ENCODE measurements at regions not wholly inside any gene's neighbourhood (a gene's known extent, or its start where the extent isn't known, plus 50 kb on each side); places are given as distances from the start of the nearest gene placed in this dataset.
"Not testable (repeated sequence)": the region's sequence is repeated elsewhere in the genome, so short reads cannot be mapped to it uniquely, and the experiment has no call there.

DNA sequence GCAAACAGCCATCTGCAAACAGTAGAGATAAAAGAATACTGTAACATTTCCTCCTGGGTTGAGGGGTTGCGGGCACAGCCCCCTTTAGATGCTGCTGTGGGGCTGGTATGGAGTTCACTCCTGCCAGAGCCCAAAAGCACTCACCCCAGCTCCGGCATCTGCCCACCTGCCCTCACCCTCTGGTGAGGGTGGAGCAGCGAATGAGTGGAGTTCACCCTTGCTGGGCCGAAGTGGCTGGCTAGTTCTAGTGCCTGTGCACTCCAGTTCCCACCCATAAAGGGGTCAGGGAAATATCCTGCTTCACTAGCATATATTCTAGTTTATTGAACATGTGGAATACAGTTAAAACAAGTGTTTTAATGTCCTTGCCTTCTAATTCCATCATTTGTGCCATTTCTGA is 209.7 kb upstream of the SGO1 start:
- no peak for DNase-seq (ENCODE audit: low read depth)

DNA sequence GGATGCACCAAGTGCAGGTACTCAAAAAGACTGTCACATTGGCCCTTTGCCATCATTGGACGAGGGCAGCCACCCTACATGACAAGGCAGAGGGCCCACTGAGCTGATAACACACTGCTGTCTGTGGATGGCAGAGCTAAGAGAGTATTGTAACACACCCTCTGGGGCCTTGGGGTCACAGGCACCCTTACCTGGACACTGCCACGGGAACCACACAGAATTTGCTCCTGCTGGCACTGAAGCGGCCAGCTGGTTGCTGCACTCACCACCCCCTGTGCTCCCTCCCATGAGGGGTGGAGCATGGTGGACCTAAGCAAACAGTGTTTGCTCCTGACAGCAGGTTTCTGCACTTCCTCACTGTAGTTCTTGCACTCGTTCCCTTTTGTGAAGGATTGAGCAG is 208.2 kb upstream of the SGO1 start:
- DNase-seq (ENCODE audit: low read depth), result no peak

DNA sequence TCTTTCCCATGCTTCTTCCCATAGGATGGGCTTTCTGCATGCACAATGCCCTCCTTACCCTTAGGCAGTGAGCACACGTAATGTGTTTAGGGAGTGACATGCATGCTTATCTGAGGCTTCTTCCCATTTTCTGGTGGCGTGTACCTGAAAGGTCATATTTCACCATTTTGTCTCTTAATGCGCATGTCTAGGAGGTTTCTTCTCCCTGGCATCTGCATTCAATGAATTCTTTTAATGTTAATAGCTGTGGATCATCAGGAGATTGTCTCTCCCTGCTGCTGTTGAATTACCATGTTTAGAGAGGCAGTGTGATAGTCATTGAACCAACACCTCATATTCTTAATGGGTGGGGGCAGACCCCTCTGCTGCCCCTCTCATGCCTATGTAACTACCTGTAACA is 205.6 kb upstream of the SGO1 start:
- no peak for DNase-seq (ENCODE audit: low read depth)

DNA sequence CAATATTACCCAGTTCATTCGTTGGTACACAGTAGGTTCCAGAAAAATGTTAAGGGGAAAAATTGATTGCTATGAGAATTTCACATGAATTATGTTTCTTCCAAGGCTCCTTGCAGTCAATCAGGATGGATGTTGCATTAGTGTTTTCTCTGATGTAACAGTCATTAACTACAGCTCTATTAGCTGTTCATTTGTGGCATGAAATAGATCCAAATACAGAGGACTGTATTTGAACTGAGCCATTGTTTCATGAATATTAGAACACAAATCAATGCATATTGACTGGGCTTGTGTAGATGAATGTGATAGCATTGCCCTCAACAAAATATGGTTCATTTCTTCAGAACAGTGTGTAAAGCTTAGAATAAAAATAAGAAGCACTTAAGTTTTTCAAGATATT is 203.0 kb upstream of the SGO1 start:
- DNase-seq (ENCODE audit: low read depth), result no peak

DNA sequence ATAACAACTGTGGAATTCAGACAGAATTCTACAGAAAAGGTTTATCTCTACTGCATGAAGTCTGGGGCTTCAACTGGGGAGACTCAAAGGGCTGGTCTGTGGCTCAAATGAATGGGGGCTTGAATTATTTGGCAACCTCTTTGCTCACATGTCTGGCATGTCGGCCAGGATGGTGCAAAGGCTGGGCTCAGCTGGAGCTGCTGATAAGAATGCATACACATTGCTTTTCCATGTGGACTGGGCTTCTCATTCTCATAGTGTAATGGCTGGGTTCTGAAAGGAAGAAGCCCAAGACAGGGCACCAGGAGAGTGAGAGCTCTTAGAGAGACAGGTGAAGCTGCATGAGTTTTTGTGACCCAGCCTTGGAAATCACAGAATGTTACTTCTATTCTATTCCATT is 194.3 kb upstream of the SGO1 start:
- no peak for DNase-seq (ENCODE audit: low read depth)

DNA sequence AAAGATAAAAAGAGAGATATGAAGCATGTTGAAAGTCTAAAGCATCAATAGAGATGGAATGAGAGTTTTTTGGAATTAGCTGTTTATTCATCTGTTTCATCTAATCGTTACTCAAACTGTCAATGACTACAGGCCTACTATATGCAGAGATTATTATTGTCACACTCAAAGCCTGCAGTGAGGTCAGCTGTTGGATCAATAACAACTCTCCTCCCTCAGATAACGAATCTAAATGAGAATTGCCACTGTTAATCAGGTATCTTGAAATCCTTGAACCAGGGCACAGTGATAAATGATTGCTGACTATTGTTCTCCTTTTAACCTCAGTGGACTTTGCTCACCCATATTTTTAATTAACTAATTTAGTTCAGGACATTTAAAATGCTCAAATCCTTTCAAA is 192.3 kb upstream of the SGO1 start:
- no peak for DNase-seq (ENCODE audit: low read depth)

DNA sequence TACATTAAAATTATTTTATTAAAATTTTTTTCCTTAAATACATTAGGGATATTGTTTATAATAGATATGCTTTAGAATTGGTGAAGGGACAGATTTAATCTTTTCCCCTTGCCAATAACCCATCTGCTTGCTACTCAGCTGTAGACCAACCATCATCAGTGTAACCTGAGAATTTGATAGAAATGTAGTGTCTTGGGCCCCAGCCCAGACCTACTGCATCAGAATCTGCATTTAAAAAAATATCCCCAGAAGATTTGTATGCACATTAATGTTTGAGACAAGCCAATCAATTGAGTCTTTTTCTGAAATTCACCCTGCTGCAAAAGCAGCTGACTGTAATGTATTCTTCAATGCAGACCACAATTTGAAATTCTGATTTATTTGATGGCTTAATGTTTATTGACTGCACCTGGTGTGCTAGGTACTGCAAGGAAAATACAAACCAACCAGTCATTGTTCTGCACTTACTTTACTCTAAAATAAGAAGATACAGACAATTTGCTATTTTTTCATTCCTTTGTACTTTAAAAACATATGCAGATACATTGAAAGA is 190.7 kb upstream of the SGO1 start:
- no peak for DNase-seq (ENCODE audit: low read depth)

DNA sequence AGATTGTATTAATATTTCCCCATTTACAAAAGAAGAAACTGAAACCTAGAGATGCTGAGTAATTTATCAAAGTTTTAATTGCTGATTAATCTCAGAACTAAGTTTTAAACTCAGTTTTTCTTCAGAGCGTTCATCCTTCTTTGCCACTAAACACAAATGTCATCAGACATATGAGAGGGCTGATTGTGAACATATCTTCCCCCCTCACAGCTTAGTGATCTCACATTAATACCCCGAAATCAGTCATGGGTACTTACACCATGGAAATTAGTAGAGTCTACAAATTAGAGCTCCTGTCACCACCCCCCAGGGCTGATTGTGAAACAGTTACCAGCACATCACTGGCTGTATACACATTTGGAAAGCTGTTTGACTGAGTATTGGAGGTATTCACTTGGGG is 189.3 kb upstream of the SGO1 start:
- no peak for DNase-seq (ENCODE audit: low read depth)

DNA sequence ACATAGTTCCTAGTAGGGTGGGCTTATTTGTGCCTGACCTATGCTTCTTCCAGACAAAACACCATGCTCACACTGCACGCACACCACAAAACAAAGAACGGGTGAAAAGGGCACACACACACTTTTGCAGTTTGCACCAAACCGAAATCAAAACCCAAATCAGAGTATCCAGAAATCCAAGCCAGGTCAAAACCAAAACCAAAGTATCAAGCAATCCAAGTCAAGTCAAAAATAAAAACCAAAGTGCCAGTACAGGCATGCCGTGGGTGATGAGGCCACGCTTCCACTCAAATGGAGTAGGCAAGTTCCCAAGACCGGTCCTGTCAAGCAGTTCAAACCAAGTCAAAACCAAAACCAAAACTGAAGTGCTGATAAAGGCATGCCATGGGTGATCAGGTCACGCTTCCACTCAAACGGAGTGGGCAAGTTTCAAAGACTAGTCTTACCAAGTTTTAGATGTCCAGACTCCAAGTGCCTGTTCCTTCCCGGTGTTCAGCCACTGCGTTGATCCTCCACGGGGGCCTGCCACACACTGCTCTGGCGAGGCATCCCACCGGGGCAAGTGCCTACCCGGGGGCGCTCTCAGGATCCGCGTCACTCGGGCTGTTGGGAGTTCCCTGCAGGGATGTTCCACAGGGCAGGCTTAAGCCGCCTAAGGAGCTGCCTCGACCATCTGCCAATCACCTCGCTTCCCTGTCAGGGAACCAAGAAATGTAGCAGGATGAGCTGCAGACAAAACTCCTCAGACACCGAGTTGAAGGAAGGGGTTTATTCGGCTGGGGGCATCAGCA is 184.5 kb upstream of the SGO1 start:
- not testable (repeated sequence) for DNase-seq (ENCODE audit: low read depth)

DNA sequence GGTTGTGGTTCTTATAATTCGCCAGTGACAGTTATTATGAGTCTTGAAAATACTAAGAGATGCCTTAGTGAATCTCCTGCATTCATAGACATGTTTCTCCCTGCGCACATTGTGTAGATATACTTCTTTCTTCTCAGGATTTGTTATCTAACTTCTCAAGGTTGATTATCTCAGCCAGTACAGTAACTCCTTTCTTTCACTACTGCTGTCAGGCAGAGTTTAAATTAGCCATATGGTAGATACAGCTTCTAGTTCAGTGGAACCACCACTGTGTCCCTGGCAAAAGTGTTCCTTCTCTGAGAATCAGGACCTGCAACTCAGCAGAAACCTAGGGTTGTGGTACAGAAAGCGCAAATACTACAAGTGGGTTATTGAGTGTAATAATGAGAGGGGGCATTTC is 175.0 kb upstream of the SGO1 start:
- no peak for DNase-seq (ENCODE audit: low read depth)

DNA sequence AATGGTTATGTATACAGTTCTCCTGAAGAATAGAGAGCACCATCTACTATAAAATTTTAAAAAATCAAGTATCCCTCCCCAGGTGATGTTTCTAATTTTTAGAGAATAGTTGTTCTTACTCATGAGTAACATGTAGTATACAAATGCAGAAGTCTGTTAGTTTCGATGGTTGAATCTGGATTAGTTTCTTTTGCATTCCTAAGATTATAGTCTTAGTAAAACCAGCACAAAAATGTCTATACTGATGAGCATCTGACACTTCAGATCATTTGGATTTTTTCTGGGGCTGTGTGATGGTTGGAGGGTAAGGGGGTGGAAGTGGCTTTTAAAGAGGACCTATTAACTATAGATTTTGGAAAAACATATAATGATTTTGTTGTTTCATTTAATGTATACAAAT is 167.3 kb upstream of the SGO1 start:
- no peak for DNase-seq (ENCODE audit: low read depth)

DNA sequence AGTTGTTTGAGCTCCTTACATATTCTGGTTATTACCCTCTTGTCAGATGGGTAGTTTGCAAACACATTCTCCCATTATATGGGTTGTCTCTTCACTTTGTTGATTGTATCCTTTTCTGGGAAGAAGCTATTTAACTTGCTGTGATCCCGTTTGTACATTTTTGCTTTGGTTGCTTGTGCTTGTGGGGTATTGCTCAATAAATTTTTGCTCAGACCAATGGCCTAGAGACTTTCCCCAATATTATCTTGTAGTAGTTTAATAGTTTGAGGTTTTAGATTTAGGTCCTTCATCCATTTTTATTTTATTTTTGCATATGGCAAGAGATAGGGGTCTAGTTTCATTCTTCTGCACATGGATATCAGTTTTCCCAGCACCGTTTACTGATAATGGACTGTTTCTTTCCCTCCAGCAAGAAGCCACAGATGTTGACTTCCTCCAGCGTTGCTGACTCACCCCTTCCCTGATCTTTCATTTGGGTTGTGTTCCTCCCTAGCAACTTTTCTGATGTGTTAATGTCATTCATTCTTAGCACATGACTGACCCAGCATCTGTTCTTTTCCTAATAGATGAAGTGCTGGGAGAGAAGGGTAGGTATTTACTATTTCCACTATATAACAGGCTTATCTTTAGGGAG is 166.7 kb upstream of the SGO1 start:
- DNase-seq (ENCODE audit: low read depth), result no peak

DNA sequence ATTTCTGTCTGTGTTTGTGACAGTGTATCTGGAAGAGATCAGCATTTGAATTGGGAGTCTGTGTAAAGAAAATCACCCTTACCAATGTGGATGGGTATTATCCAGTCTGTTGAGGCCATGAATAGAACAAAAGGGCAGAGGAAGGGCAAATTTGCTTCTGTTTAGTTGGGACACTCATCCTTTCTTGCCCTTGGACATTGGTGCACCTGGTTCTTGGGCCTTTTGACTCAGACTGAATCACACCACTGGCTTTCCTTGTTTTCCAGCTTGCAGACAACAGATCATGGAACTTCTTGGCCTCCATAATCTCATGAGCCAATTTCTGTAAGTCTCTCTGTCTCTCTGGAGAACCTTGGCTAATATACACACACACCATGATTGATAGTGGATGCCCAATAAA is 164.4 kb upstream of the SGO1 start:
- no peak for DNase-seq (ENCODE audit: low read depth)

DNA sequence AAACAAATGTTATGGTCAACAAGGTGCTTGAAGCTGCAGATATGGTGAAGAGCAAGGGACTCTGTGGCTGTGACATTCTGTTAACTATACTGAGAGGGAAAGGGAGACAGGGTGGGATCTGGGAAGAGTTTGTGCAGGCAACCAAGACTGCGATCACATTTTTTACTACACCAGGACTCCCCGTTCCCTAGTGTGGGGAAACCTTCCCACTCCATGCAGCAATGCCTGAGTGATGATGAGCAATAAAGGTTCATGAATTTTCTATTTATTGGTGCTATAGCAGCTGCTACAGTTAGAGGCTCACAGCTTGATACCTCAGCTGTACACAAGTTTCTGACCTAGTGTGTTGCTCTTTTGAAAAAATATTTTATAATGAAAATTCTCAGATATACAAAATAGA is 160.9 kb upstream of the SGO1 start:
- DNase-seq (ENCODE audit: low read depth), result no peak

DNA sequence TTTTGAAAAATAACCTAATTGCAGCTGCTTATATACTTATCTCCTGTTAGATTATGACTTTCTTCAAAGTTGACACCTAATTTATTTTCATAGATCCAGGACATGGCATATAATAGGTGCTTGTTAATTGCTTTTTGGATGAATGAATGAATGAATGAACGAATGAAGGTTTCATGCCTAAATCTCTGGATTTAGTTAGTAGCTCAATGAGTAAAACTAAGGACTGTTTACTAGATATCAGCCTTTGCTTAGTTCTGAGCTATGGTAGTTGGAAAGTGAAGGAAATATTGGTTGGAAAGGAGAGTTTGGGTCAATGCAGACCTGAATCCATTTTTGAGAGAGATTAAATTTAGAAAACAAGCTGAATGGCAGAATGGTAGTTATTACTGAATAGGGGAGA is 160.4 kb upstream of the SGO1 start:
- no peak for DNase-seq (ENCODE audit: low read depth)

DNA sequence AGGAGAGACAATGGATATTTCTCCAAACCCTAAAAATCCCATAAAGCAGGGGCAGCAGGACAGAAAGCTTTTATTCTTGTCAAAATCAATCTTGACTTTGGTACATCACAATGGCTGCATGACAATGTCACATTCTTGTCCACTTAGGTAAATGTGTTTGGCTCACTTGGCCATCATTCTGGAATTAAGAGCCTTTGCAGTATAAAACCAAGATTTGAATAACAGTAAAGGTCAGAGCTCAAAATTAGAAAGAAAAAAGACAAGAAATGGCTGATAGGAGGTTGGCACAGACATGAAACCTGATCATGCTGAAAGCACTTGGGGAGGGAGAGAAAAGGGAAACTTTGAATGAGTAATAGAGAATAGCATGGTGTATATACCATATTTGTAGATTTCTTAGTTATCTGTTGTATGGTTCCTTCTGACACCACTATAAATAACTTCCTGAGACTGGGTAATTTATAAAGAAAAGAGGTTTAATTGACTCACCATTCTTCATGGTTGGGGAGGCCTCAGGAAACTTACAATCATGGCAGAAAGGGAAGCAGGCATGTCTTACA is 158.5 kb upstream of the SGO1 start:
- no peak for DNase-seq (ENCODE audit: low read depth)

DNA sequence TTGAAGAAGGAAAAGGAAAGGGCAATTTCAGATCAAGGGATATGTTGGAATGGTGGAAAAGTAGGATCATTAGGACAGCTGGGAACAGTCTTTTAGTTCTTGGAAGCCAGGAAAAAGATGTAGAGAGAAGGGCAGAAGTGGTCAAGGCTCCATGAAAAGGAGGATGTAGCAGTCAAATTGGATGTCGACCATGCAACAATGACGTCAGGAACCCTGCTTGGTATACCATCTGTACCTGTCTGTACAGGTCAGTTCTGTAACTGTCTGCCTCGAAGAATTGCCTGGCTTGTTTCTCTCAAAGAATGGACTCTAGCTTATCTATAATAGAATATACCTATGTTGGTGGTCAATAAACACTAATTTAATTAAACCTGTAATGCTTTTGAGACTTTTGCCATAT is 157.8 kb upstream of the SGO1 start:
- DNase-seq (ENCODE audit: low read depth), result no peak

DNA sequence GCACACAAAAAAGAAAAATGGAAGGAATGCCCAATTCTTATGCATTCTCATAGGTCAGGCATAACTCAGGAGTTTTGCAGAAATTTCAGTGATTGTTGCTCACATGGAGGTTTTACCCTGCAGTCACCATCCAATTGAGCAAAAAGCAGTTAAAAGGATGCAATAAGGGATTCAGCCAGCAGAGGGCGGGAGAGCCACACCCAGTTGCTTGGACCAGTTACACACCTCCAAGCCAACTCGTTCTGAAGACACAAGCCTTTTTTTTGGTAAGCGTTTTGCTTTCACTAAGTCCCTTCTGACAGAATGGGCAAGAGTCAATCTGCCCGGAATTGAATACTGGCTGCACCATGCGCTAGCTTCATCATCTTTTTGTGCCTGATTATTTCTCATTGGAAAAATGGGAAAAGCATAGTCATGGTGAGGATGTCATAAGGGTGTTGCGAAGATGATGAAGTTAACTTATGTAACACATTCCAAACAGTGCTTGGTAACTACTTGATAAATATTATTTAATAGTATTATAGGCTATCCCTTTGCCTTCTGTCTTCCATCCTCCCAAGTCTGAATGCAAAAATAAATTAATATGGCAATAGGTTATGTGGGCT is 154.4 kb upstream of the SGO1 start:
- DNase-seq (ENCODE audit: low read depth), result peak; percentile 14

DNA sequence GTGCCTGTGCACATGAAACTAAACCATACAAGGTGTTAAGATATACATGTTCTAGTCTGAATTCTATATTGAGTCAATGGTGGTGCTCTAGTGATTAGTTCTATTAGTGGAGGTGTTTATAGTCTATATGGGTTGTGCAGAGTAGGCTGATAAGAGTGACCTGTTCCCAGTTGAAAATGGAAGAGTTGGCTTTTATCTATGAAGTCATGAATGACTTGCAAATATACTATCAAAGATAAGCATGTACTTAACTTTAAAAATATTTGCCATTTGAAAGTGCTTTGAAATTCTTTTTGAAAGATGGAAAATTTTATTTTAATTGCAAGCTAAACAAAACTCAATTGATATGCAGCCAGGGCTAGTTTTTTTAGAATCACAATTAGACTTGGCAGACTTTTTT is 150.6 kb upstream of the SGO1 start:
- DNase-seq (ENCODE audit: low read depth), result no peak

DNA sequence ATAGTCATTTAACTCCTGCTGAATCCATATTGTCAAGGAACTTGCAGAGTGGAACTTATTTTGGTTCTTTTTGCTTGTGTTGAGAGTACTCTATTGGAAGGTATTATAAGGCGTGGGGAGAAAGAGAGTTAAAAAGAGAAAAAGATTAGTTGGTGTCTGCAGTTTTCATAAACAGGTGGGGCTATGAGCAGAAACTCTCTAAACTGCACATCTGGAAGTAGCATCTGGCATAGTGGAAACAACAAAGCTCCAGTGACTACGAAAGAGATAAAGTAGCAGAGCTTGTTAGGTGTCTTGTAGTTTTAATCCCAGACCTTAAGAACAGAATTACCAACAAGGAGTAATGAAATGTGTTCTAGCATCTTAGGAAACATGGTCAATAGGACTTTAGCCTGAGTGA is 148.8 kb upstream of the SGO1 start:
- no peak for DNase-seq (ENCODE audit: low read depth)

DNA sequence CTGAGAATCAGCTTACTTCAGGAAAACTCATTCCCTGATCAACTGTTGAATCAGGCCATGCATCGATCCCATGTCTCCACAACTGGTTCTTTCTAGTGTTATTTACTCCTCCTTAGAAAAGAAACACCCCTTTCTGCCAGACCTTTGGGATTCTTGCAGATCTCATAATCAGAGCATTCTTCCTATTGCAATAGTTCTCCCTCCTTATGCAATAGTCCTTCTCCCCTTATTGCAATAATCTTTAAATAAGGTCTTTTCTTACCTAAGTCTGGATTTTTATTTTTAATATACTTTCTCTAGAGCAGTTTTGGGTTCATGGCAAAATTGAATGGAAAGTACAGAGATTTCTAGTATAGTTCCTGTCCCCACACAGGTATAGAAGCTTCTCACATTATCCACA is 141.9 kb upstream of the SGO1 start:
- DNase-seq (ENCODE audit: low read depth), result no peak

DNA sequence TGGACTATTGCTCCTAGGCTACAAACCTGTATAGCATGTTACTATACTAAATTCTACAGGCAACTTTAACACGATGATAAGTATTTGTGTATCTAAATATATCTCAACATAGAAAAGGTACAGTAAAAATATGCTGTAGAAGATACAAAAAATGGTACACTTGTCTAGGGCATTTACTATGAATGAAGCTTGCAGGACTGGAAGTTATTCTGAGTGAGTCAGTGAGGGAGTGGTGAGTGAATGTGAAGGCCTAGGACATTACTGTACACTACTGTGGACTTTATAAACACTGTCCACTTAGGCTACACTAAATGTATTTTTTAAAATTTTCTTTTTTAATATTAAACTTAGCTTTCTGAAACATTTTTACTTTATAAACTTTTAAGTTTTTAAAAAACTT is 140.5 kb upstream of the SGO1 start:
- no peak for DNase-seq (ENCODE audit: low read depth)

DNA sequence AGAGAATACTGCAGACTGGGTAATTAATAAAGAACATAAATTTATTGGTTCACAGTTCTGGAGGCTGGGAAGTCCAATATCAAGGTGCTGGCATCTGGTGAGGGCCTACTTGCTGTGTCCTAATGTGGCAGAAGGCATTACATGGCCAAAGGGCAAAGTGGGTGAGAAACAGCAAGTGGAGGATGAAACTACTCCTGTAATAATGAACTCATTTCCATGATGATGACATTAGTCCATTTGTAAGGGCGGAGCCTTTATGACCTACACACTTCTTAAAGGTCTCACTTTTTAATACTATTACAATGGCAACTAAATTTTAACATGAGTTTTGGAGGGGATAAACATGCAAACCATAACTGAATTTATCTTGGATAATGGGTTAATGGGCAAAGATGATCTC is 139.6 kb upstream of the SGO1 start:
- no peak for DNase-seq (ENCODE audit: low read depth)

All from stimulated activated CD8-positive, alpha-beta memory T cell treated with anti-CD3 and anti-CD28 coated beads, Interleukin-15, amount 100 ng/mL, for 24 hours (primary cell).